ENCODE measurements at regions not wholly inside any gene's neighbourhood (a gene's known extent, or its start where the extent isn't known, plus 50 kb on each side); places are given as distances from the start of the nearest gene placed in this dataset.

GRCh38 chr4:182175788-182176519 is 67.2 kb upstream of the TENM3 start:
- DNase-seq (ENCODE audit: low read depth in 2 of 2): no peak

GRCh38 chr4:182177166-182177565 is 66.0 kb upstream of the TENM3 start:
- no peak for DNase-seq (ENCODE audit: low read depth in 2 of 2)

GRCh38 chr4:182179105-182179504 is 64.1 kb upstream of the TENM3 start:
- no peak for DNase-seq (ENCODE audit: low read depth in 2 of 2)

- no peak for DNase-seq (ENCODE audit: low read depth in 2 of 2)
Measured at GRCh38 chr4:182179751-182180150, 63.5 kb upstream of the TENM3 start.

GRCh38 chr4:182185491-182185890 is 57.7 kb upstream of the TENM3 start:
- DNase-seq (ENCODE audit: low read depth in 2 of 2): no peak

GRCh38 chr4:182187674-182188073 is 55.5 kb upstream of the TENM3 start:
- no peak for DNase-seq (ENCODE audit: low read depth in 2 of 2)

- DNase-seq (ENCODE audit: low read depth in 2 of 2): no peak
Measured at GRCh38 chr4:182188622-182189021, 54.6 kb upstream of the TENM3 start.

GRCh38 chr4:182189103-182189878 is 53.9 kb upstream of the TENM3 start:
- no peak for DNase-seq (ENCODE audit: low read depth in 2 of 2)

GRCh38 chr4:182190306-182190705 is 52.9 kb upstream of the TENM3 start:
- DNase-seq (ENCODE audit: low read depth in 2 of 2): no peak

- no peak for DNase-seq (ENCODE audit: low read depth in 2 of 2)
Measured at GRCh38 chr4:182192511-182193181, 50.6 kb upstream of the TENM3 start.

- DNase-seq (ENCODE audit: low read depth in 2 of 2): no peak
Measured at GRCh38 chr4:182193311-182193710, 49.9 kb upstream of the TENM3 start.
